ENCODE measurements at regions not wholly inside any gene's neighbourhood (a gene's known extent, or its start where the extent isn't known, plus 50 kb on each side); places are given as distances from the start of the nearest gene placed in this dataset.

- Histone ChIP-seq H3K9me3 (ENCODE audit: control insufficient read depth, low read depth, low read length) (no peaks in the 10 kb centered on the region), H3K79me1 (ENCODE audit: insufficient read depth, low read depth, low read length, poor library complexity, severe bottlenecking) (no peaks in the 10 kb centered on the region), H2BK15ac (ENCODE audit: low read depth, low read length) (no peak overlapping the region), H2AFZ (ENCODE audit: low read length) (no peak overlapping the region), H2BK12ac (ENCODE audit: insufficient read length, low read depth, low read length) (no peak overlapping the region), H4K91ac (ENCODE audit: insufficient read length, low read depth, low read length) (no peak overlapping the region), H3K4me1 (ENCODE audit: insufficient read depth, low read length) (no peaks in the 10 kb centered on the region), H3K79me2 (ENCODE audit: insufficient read depth, low read length) (no peaks in the 10 kb centered on the region), H3K23me2 (ENCODE audit: insufficient read length, low read depth, low read length, poor library complexity, severe bottlenecking) (no peaks in the 10 kb centered on the region), H3T11ph (ENCODE audit: low read length) (no peak overlapping the region), H3K4me2 (ENCODE audit: insufficient read depth, insufficient read length, low read length) (no peak overlapping the region), H3K27ac (ENCODE audit: insufficient read length, low read depth, low read length) (no peak overlapping the region), H2BK120ac (ENCODE audit: low read depth, low read length, poor library complexity, severe bottlenecking) (no peak overlapping the region), H3K23ac (ENCODE audit: insufficient read length, low read depth, low read length) (no peak overlapping the region), H4K8ac (replicated peaks; ENCODE audit: insufficient read length, low read depth, low read length) (no peak overlapping the region), H4K20me1 (ENCODE audit: control insufficient read depth, insufficient read depth, insufficient read length) (no peaks in the 10 kb centered on the region), H2BK20ac (ENCODE audit: low read depth, low read length, poor library complexity, severe bottlenecking) (no peak overlapping the region), H3K27me3 (ENCODE audit: insufficient read depth, low read length) (no peaks in the 10 kb centered on the region), H3K18ac (ENCODE audit: insufficient read length, low read depth, low read length) (no peak overlapping the region), H2AK5ac (ENCODE audit: insufficient read length, low read length) (no peak overlapping the region), H3K56ac (ENCODE audit: insufficient read length, low read depth, low read length) (no peak overlapping the region), H3K9ac (ENCODE audit: extremely low read depth, insufficient read length, low read length) (no peak overlapping the region), H2BK5ac (ENCODE audit: insufficient read length, low read length) (no peak overlapping the region), H3K4ac (ENCODE audit: low read depth, low read length) (no peak overlapping the region), H3K14ac (ENCODE audit: insufficient read depth, low read length) (no peak overlapping the region), H4K5ac (ENCODE audit: insufficient read length, low read depth, low read length) (no peak overlapping the region)
- no CpG with 5 or more reads among the region's 2 CpGs for WGBS (ENCODE audit: extremely low coverage, insufficient read length, low lambda C conversion rate)
- Mint-ChIP-seq H3K36me3 (ENCODE audit: insufficient read depth in 1 of 3, low read depth in 3 of 3) (no peaks in the 10 kb centered on the region), H3K4me3 (no peak overlapping the region), H3K27me3 (ENCODE audit: low read depth) (peaks cover 3% of the 10 kb centered on the region; the same call in 1 of the 2 replicates), H3K9me3 (no peaks in the 10 kb centered on the region; a peak in 1 of 5 replicates), H3K4me1 (no peaks in the 10 kb centered on the region), H3K27ac (no peak overlapping the region)
- DNase-seq, result no peak
- no peak for TF ChIP-seq CTCF (conservative IDR thresholded peaks at IDR 0.05)
These were observed 249.6 kb upstream of the G2E3 start for GRCh38 chr14:30309405-30309804.

Data from H9 (cell line).